ENCODE measurements at regions not wholly inside any gene's neighbourhood (a gene's known extent, or its start where the extent isn't known, plus 50 kb on each side); places are given as distances from the start of the nearest gene placed in this dataset.

DNA sequence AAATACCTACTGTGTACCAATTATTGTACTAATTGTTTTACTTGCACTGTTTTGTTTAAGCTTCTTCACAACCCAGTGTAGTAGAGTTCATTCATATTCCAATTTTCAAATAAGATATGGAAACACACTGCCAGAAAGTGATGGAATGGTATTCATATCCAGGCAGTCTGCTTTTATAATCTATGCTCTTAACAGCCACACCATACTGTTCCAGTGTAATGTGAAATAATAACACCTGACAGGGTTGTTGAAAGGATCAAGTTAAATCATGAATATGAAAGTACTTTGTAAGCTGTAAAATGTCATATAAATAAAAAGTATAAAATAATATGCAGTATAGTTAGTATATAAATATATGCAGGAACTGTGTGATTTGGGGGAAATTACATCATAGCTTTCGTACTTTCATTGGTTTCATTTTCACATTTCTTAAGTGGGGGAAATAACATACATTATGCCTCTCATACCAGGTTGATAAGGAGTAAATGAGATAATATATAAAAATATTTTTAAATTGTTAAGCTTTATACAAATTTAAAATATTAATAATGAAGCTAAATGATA is 230.8 kb downstream of the TANC2 start:
- TF ChIP-seq, protein P1, sequence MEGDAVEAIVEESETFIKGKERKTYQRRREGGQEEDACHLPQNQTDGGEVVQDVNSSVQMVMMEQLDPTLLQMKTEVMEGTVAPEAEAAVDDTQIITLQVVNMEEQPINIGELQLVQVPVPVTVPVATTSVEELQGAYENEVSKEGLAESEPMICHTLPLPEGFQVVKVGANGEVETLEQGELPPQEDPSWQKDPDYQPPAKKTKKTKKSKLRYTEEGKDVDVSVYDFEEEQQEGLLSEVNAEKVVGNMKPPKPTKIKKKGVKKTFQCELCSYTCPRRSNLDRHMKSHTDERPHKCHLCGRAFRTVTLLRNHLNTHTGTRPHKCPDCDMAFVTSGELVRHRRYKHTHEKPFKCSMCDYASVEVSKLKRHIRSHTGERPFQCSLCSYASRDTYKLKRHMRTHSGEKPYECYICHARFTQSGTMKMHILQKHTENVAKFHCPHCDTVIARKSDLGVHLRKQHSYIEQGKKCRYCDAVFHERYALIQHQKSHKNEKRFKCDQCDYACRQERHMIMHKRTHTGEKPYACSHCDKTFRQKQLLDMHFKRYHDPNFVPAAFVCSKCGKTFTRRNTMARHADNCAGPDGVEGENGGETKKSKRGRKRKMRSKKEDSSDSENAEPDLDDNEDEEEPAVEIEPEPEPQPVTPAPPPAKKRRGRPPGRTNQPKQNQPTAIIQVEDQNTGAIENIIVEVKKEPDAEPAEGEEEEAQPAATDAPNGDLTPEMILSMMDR (IDR thresholded peaks at IDR 0.05): no peak
- TF ChIP-seq FOSL2 (IDR thresholded peaks at IDR 0.05): no peak
- no peak for TF ChIP-seq FOSL2 (CRISPR knock-in tag; IDR thresholded peaks at IDR 0.05)
- no peak for TF ChIP-seq CEBPB (IDR thresholded peaks at IDR 0.05)
- TF ChIP-seq SMC3 (IDR thresholded peaks at IDR 0.05): no peak
- TF ChIP-seq CHD4 (IDR thresholded peaks at IDR 0.05; ENCODE audit: borderline replicate concordance): no peak

All from A549 (cell line).